ENCODE measurements at regions not wholly inside any gene's neighbourhood (a gene's known extent, or its start where the extent isn't known, plus 50 kb on each side); places are given as distances from the start of the nearest gene placed in this dataset.
"Not testable (repeated sequence)": the region's sequence is repeated elsewhere in the genome, so short reads cannot be mapped to it uniquely, and the experiment has no call there.

DNA sequence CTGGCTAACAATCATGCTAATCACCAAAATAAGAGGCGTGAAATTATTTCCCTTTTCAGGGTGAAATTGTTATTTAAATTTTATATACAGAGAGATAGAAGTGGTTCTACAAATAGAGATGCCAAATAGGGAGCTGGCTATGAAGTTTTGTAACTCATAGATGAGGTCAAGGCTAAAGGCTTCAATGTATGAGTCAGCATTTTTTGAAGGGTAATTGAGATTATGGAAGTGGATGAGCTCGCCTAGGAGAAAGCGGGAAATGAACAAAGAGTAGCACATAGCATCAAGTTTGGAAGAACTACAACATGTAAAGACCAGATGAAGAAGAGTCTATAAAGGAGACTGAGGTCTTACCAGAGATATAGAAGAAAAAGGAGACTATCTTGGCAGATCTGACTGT, 838.1 kb downstream of the DNAJB9 start:
- no peak overlapping the region for H3K27ac ChIP-seq
- no peak overlapping the region for H3K4me3 ChIP-seq
- no peak for DNase-seq (ENCODE audit: low spot score)
- TF ChIP-seq, protein P1, sequence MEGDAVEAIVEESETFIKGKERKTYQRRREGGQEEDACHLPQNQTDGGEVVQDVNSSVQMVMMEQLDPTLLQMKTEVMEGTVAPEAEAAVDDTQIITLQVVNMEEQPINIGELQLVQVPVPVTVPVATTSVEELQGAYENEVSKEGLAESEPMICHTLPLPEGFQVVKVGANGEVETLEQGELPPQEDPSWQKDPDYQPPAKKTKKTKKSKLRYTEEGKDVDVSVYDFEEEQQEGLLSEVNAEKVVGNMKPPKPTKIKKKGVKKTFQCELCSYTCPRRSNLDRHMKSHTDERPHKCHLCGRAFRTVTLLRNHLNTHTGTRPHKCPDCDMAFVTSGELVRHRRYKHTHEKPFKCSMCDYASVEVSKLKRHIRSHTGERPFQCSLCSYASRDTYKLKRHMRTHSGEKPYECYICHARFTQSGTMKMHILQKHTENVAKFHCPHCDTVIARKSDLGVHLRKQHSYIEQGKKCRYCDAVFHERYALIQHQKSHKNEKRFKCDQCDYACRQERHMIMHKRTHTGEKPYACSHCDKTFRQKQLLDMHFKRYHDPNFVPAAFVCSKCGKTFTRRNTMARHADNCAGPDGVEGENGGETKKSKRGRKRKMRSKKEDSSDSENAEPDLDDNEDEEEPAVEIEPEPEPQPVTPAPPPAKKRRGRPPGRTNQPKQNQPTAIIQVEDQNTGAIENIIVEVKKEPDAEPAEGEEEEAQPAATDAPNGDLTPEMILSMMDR (IDR thresholded peaks at IDR 0.05), result no peak

DNA sequence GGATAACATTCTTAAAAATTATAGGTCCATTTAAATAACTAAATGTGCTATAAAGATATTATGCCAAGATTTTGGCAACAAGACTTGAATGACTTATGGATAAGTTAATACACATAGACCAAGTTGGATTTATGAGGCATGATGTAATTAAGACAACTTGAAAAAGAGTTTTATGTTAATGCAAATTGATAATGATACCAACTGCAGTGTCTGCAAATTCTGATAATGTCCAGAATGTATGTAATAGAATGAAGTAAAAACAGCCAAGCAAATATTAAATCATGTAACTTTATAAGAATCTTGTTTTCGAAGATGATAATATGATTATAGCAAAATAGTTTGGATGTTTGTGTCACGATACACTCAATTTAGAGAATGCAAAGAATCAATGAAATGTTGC, 868.3 kb downstream of the DNAJB9 start:
- Histone ChIP-seq H3K4me3 (no peak overlapping the region), H3K27ac (no peak overlapping the region)
- DNase-seq (ENCODE audit: low spot score), result no peak
- TF ChIP-seq, protein P1 (IDR thresholded peaks at IDR 0.05), result no peak

DNA sequence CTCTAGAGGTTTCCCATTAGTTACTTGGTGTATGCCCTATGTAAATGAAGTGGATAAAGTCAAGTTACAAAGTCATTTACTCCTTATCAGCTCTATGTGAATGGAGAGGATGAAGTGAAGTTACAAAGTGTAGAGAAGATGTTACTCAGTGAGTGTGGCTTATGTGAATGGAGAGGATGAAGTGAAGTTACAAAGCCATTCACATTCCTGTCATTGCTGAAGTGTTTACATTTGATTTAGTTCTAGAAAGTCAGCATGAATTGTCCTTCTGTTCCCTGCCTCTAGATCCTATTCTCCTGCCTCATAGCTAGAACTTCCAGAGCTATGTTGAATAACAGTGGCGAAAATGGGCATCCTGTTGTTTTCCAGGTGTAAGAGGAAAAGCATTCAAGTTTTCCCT, 880.1 kb downstream of the DNAJB9 start:
- no peak overlapping the region for H3K4me3 ChIP-seq
- DNase-seq (ENCODE audit: low spot score), result no peak
- no peak overlapping the region for H3K27ac ChIP-seq
- TF ChIP-seq, protein P1 (IDR thresholded peaks at IDR 0.05), result no peak

DNA sequence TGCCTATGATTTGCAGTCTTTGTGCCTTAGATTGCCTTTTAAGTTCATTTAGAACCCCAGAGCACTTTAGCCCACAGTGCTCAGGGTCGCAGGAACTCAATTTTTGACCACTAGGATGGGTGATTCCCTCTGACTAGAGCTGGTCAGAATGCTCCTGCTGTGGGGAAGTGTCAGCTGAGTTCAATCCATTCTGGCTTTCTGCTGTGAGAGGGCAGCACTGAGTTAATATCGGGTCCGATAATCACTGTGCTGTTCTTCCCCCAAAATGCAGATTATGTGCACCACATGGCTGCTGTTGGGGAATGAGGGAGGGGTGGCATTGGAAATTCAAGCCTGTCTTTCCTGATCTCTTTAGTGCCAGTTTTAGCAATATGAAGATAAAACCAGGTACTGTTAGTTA, 886.4 kb downstream of the DNAJB9 start:
- Histone ChIP-seq H3K27ac (no peak overlapping the region), H3K4me3 (no peak overlapping the region)
- TF ChIP-seq, protein P1 (IDR thresholded peaks at IDR 0.05), result no peak
- no peak for DNase-seq (ENCODE audit: low spot score)

DNA sequence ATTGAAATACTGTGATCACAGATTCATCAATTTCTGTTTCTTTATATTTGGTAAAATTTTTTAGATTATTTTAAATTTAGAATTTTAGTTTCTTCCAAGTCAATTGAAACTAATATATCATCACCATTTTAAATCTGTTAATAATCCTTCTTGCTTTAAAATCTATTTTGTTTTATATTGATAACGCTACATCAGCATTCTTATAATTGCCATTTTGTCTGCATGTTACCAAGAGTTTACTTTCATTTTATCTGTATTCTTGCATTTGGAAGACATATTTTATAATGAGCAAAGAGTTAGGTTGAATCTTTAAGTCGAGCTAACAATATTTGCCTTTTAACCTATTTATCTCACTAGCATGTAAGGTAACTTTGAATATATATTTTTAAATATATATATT, 890.6 kb downstream of the DNAJB9 start:
- H3K27ac ChIP-seq, result no peak overlapping the region
- no peak for DNase-seq (ENCODE audit: low spot score)
- no peak overlapping the region for H3K4me3 ChIP-seq
- TF ChIP-seq, protein P1 (IDR thresholded peaks at IDR 0.05), result no peak

DNA sequence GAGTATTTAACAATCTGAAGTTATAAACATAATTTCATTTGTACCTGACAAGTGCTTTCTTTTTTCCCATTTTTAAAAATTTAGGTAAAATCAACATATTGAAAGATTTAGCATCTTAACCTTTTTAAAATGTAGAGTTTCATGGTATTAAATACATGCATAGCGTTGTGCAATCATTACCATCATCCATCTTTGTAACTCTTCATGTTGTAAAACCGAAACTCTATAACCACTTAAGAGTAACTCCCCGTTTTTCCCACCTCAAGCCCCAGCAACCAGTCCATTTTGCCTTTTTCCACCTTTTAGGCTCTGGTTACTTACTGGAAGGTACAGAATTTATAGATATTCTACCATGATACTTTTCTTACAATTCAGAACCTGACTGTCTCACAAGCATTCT, 892.5 kb downstream of the DNAJB9 start:
- TF ChIP-seq, protein P1 (IDR thresholded peaks at IDR 0.05), result no peak
- Histone ChIP-seq H3K27ac (no peak overlapping the region), H3K4me3 (no peak overlapping the region)
- no peak for DNase-seq (ENCODE audit: low spot score)

DNA sequence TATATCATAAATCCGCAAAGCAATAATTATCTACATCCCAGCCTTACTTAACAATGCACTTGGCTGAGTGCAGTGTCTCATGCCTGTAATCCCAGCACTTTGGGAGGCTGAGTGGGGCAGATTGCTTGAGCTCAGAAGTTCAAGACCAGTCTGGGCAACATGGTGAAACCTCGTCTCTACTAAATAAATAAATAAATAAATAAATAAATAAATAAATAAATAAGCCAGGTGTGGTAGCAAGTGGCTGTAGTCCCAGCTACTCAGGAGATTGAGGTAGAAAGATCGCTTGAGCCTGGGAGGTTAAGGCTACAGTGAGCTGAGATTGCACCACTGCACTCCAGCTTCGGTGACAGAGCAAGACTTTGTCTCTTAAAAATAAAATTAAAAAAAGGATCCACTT, 898.1 kb downstream of the DNAJB9 start:
- DNase-seq (ENCODE audit: low spot score); H3K27ac ChIP-seq; H3K4me3 ChIP-seq: not testable (repeated sequence)

DNA sequence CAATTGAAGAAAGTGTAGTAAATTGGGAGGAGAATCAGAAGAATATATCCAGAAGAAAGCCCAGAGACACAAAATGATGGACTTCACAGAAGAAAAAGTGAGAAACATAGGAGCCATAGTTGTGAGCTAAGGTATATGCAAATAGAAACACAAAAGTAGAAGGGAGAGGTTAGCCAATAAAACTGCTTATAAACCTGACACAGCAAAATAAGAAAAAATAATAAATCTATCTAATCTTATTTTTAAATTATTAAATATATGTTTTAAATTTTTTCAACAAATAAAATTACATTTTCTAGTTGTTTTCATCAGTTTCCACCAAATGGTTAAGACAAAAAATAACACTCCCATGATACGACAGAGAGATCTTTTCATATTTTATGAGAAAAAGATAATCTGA, 903.5 kb downstream of the DNAJB9 start:
- Histone ChIP-seq H3K27ac (no peak overlapping the region), H3K4me3 (no peak overlapping the region)
- TF ChIP-seq, protein P1 (IDR thresholded peaks at IDR 0.05), result no peak
- no peak for DNase-seq (ENCODE audit: low spot score)
